Stomach (tissue), 4 donors: ENCODE measurements at regions not wholly inside any gene's neighbourhood (a gene's known extent, or its start where the extent isn't known, plus 50 kb on each side); places are given as distances from the start of the nearest gene placed in this dataset.

Source experiments
- EP300 ChIP-seq: sonication (generic); formaldehyde crosslinking; IDR thresholded peaks from one replicate; pipeline ENCODE4 v1.6.1; 2017; ENCODE audit warnings: antibody characterized with exemption
- TF ChIP-seq, protein P1 (sequence below), 7 experiments: fragments of 450-650 bp in 4 of 7; fragments of 200-600 bp in 3 of 7; sonication (generic) in 3 of 7; IDR thresholded peaks; one replicate each; pipeline ENCODE4 v1.5.1; 2016 to 2019; ENCODE audit warnings: antibody characterized with exemption in 7 of 7, control low read depth in 2 of 7, mild to moderate bottlenecking in 1 of 7

GRCh38 chr13:76292726-76293125 is 593.5 kb downstream of the KCTD12 start:
- TF ChIP-seq, protein P1, sequence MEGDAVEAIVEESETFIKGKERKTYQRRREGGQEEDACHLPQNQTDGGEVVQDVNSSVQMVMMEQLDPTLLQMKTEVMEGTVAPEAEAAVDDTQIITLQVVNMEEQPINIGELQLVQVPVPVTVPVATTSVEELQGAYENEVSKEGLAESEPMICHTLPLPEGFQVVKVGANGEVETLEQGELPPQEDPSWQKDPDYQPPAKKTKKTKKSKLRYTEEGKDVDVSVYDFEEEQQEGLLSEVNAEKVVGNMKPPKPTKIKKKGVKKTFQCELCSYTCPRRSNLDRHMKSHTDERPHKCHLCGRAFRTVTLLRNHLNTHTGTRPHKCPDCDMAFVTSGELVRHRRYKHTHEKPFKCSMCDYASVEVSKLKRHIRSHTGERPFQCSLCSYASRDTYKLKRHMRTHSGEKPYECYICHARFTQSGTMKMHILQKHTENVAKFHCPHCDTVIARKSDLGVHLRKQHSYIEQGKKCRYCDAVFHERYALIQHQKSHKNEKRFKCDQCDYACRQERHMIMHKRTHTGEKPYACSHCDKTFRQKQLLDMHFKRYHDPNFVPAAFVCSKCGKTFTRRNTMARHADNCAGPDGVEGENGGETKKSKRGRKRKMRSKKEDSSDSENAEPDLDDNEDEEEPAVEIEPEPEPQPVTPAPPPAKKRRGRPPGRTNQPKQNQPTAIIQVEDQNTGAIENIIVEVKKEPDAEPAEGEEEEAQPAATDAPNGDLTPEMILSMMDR (IDR thresholded peaks at IDR 0.05), result no peak
- no peak for TF ChIP-seq EP300
